HepG2 (cell line): ENCODE measurements at regions not wholly inside any gene's neighbourhood (a gene's known extent, or its start where the extent isn't known, plus 50 kb on each side); places are given as distances from the start of the nearest gene placed in this dataset.

Experiments
- ATAC-seq: fragments of 200-7000 bp; cut with Tn5 transposase; 3 replicates; pipeline ENCODE4 v1.9.1; 2020; ENCODE audit warnings: mild to moderate bottlenecking, moderate library complexity
- BruUV-seq: library from RNA; stranded (reverse); fragments of 400-500 nt; replicated peaks from 2 replicates; lab custom pipeline; 2021; lab: Mats Ljungman, UMichigan
- CTCF ChIA-PET: fragments of 300-600 bp; formaldehyde crosslinking; extraction: SDS; loops from one replicate; lab custom pipeline; 2021; ENCODE audit warnings: low total read pairs, inconsistent platforms, low intra/inter-chr PET ratio; lab: Yijun Ruan, JAX
- POLR2A ChIA-PET: fragments of 350-600 bp; sonication (Branson Sonifier 250); formaldehyde crosslinking; loops from one replicate; lab custom pipeline; 2020; ENCODE audit warnings: antibody characterized with exemption, inconsistent platforms; lab: Yijun Ruan, JAX
- DNase-seq: peaks from one replicate; pipeline ENCODE4 v3.0.0-alpha.2; 2015; ENCODE audit warnings: low spot score
- FAIRE-seq: peaks from 3 replicates; lab custom pipeline; 2011; peaks lifted over from hg19 to GRCh38; lab: Jason Lieb, UNC
- H2AFZ ChIP-seq: one replicate; pipeline ENCODE4 v1.6.1; 2011; ENCODE audit warnings: low read length, inconsistent platforms
- H3K27ac ChIP-seq: fragments of 300-600 bp; 3 replicates; pipeline ENCODE4 v1.8.0; 2011; ENCODE audit warnings: mixed run types, mild to moderate bottlenecking, mixed read lengths, low read length, inconsistent platforms; ENCODE audit not compliant: insufficient read depth; ENCODE audit errors: extremely low read length
- H3K27me3 ChIP-seq, 2 experiments: fragments of 200-600 bp in 1 of 2; 2 replicates in 1 of 2; 3 replicates in 1 of 2; pipeline versions ENCODE4 v1.6.0 to v1.8.0; 2011; ENCODE audit warnings: low read length in 2 of 2, mild to moderate bottlenecking in 2 of 2, moderate library complexity in 2 of 2, inconsistent platforms in 1 of 2; ENCODE audit not compliant: insufficient read depth in 2 of 2, control insufficient read depth in 1 of 2
- H3K36me3 ChIP-seq, 2 experiments: fragments of 200-600 bp in 1 of 2; replicated peaks in 1 of 2; 2 replicates in 1 of 2; 3 replicates in 1 of 2; pipeline versions ENCODE4 v1.5.1 to v1.8.0; 2011; ENCODE audit warnings: low read length in 2 of 2, inconsistent platforms in 1 of 2; ENCODE audit not compliant: insufficient read depth in 2 of 2, control insufficient read depth in 1 of 2
- H3K4me1 ChIP-seq: 2 replicates; pipeline ENCODE4 v1.5.1; 2012; ENCODE audit warnings: low read length, inconsistent platforms; ENCODE audit not compliant: insufficient read depth
- H3K4me2 ChIP-seq: 2 replicates; pipeline ENCODE4 v1.6.0; 2011; ENCODE audit warnings: low read depth, low read length, inconsistent platforms
- H3K4me3 ChIP-seq, 3 experiments: fragments of 200-600 bp in 1 of 3; sonication (generic), shearing (Covaris generic) in 1 of 3; replicated peaks in 1 of 3; 2 replicates each; pipeline ENCODE4 v1.5.1; 2011 to 2016; ENCODE audit warnings: low read length in 3 of 3, inconsistent platforms in 2 of 3, low read depth in 2 of 3, mild to moderate bottlenecking in 2 of 3, control low read depth in 1 of 3, mixed read lengths in 1 of 3; ENCODE audit not compliant: insufficient read depth in 1 of 3
- H3K79me2 ChIP-seq: one replicate; pipeline ENCODE4 v1.6.1; 2011; ENCODE audit warnings: low read length, inconsistent platforms; ENCODE audit not compliant: insufficient read depth
- H3K9ac ChIP-seq: 2 replicates; pipeline ENCODE4 v1.6.0; 2011; ENCODE audit warnings: mild to moderate bottlenecking, low read depth, low read length, inconsistent platforms; ENCODE audit not compliant: insufficient read depth
- H3K9me3 ChIP-seq: 2 replicates; pipeline ENCODE4 v1.5.1; 2012; ENCODE audit warnings: mild to moderate bottlenecking, low read length
- H4K20me1 ChIP-seq: 2 replicates; pipeline ENCODE4 v1.6.0; 2011; ENCODE audit warnings: inconsistent platforms, mild to moderate bottlenecking, low read length, moderate library complexity; ENCODE audit not compliant: insufficient read depth
- AHDC1 ChIP-seq: sonication (generic); formaldehyde crosslinking; IDR thresholded peaks from 2 replicates; pipeline ENCODE4 v1.5.1; 2020; ENCODE audit warnings: mild to moderate bottlenecking, missing genetic modification reagents, borderline replicate concordance
- AKNA ChIP-seq: sonication (generic); formaldehyde crosslinking; IDR thresholded peaks from 2 replicates; pipeline ENCODE4 v1.4.0; 2020; ENCODE audit warnings: missing genetic modification reagents, borderline replicate concordance
- DR1 ChIP-seq: sonication (generic); formaldehyde crosslinking; IDR thresholded peaks from 2 replicates; pipeline ENCODE4 v1.8.0; 2021; ENCODE audit warnings: mild to moderate bottlenecking, missing genetic modification reagents, inconsistent platforms
- ELF1 ChIP-seq: sonication (generic); formaldehyde crosslinking; IDR thresholded peaks from 2 replicates; pipeline ENCODE4 v1.4.0; 2020; ENCODE audit warnings: missing genetic modification reagents
- ELF3 ChIP-seq: IDR thresholded peaks from 2 replicates; pipeline ENCODE4 v1.6.1; 2016; ENCODE audit warnings: missing genetic modification reagents, missing compliant biosample characterization
- FOSL2 ChIP-seq: sonication (generic); formaldehyde crosslinking; IDR thresholded peaks from 2 replicates; pipeline ENCODE4 v1.4.0; 2020; ENCODE audit warnings: missing genetic modification reagents
- GABPA ChIP-seq, 2 experiments: IDR thresholded peaks; 2 replicates each; pipeline ENCODE4 v1.6.1; 2011 to 2016; ENCODE audit warnings: low read depth in 2 of 2, low read length in 1 of 2, missing biosample characterization in 1 of 2, missing genetic modification characterization in 1 of 2
- KDM3A ChIP-seq: IDR thresholded peaks from 2 replicates; pipeline ENCODE4 v1.6.1; 2018; ENCODE audit warnings: low read depth, missing compliant biosample characterization
- PBX2 ChIP-seq: IDR thresholded peaks from 2 replicates; pipeline ENCODE4 v1.6.1; 2016; ENCODE audit warnings: control low read depth
- ZNF670 ChIP-seq: sonication (generic); formaldehyde crosslinking; IDR thresholded peaks from 2 replicates; pipeline ENCODE4 v1.8.0; 2022; ENCODE audit warnings: mild to moderate bottlenecking, missing genetic modification reagents, borderline replicate concordance
- WGBS: methylation state at CpG from one replicate; pipeline ENCODE4 v1.1.6; 2017; ENCODE audit warnings: low lambda C conversion rate; 5-methylcytosine and 5-hydroxymethylcytosine counted together
- in situ Hi-C: cut with HindIII; loops from 2 replicates; pipeline ENCODE4 v1.10.0; 2017; ENCODE audit warnings: low pct_unique_long_range_greater_than_20kb; ENCODE audit not compliant: extremely low pct_ligation_motif_present
- intact Hi-C: fragments of 100-400 bp; cut with micrococcal nuclease; formaldehyde crosslinking; loops from one replicate; pipeline ENCODE4 v1.10.0; 2022; ENCODE audit not compliant: unreplicated experiment

GRCh38 chr18:69158944-69159343, 241.7 kb upstream of the DOK6 start (continued):
- no peak for TF ChIP-seq AKNA (CRISPR knock-in tag)
- TF ChIP-seq, all 625 proteins: peak for 0

GRCh38 chr18:69161383-69162028, 239.2 kb upstream of the DOK6 start:
- peak; percentile 100 for ATAC-seq
- intact Hi-C loops = loop anchor here (10.0 kb wide), 1 partner anchor 243 kb away; the partner anchor contains the start of gene DOK6
- H2AFZ ChIP-seq = peak overlapping the region; percentile 76
- BruUV-seq = no TSS peak
- no peak overlapping the region for H3K9ac ChIP-seq
- in situ Hi-C loops = no loop called here
- H3K79me2 ChIP-seq = no peaks in the 10 kb centered on the region
- POLR2A ChIA-PET = no interaction called here
- H3K36me3 ChIP-seq = no peaks in the 10 kb centered on the region
- peak overlapping the region in 2 of 3 experiments; percentile 1 to 45; a peak in 2 of 6 replicates for H3K4me3 ChIP-seq
- no peak for FAIRE-seq
- no peaks in the 10 kb centered on the region for H3K27me3 ChIP-seq
- DNase-seq = peak; percentile 60
- H3K4me1 ChIP-seq = peaks cover 19% of the 10 kb centered on the region
- CTCF ChIA-PET = no interaction called here
- H4K20me1 ChIP-seq = no peaks in the 10 kb centered on the region
- WGBS = 10% methylated on average over 9 of the region's 9 CpGs
- H3K27ac ChIP-seq = no peak overlapping the region
- H3K9me3 ChIP-seq = no peaks in the 10 kb centered on the region
- H3K4me2 ChIP-seq = peak overlapping the region; percentile 62
- TF ChIP-seq PBX2 (CRISPR knock-in tag) = peak; percentile 78
- TF ChIP-seq AHDC1 = 0 out of 2 replicates have a peak, but pooled peaks have one; percentile 38
- 0 out of 2 replicates have a peak, but pooled peaks have one; percentile 9 for TF ChIP-seq ELF3 (CRISPR knock-in tag)
- TF ChIP-seq DR1 (CRISPR knock-in tag) = no peak
- TF ChIP-seq GABPA (IDR thresholded peaks at IDR 0.05; ENCODE audit: low read depth, low read length) = no peak
- TF ChIP-seq GABPA (CRISPR knock-in tag; IDR thresholded peaks at IDR 0.05; ENCODE audit: low read depth) = peak; percentile 58
- peak; percentile 54; the same call in 1 of the 2 replicates for TF ChIP-seq ELF1 (CRISPR knock-in tag)
- TF ChIP-seq ZNF670 (CRISPR knock-in tag) = peak; percentile 48; the same call in 1 of the 2 replicates
- TF ChIP-seq FOSL2 = 0 out of 2 replicates have a peak, but pooled peaks have one; percentile 32
- no peak for TF ChIP-seq KDM3A (CRISPR knock-in tag)
